ENCODE measurements at regions not wholly inside any gene's neighbourhood (a gene's known extent, or its start where the extent isn't known, plus 50 kb on each side); places are given as distances from the start of the nearest gene placed in this dataset.

- no peak overlapping the region for H3K4me2 ChIP-seq (ENCODE audit: low read length)
- POLR2A ChIA-PET (ENCODE audit: unreplicated experiment) = no interaction called here
- H3K9me2 ChIP-seq (replicated peaks; ENCODE audit: low read length) = no peaks in the 10 kb centered on the region
- no peaks in the 10 kb centered on the region for H4K20me1 ChIP-seq (ENCODE audit: low read length)
- no peak for DNase-seq
- H3K36me3 ChIP-seq (ENCODE audit: low read depth, low read length) = no peaks in the 10 kb centered on the region
- no peak overlapping the region for H3K27ac ChIP-seq (ENCODE audit: low read length)
- CTCF ChIA-PET = no interaction called here
- no peak overlapping the region for H3K4me3 ChIP-seq (ENCODE audit: low read length)
- intact Hi-C loops (cut with micrococcal nuclease) = no loop called here
- no peak for ATAC-seq
- H3K79me2 ChIP-seq (ENCODE audit: low read length) = no peaks in the 10 kb centered on the region
- no peaks in the 10 kb centered on the region for H3K4me1 ChIP-seq (ENCODE audit: insufficient read depth, low read length)
- H3F3A ChIP-seq (ENCODE audit: low read length, unreplicated experiment) = no peaks in the 10 kb centered on the region
- no peak overlapping the region for H2AFZ ChIP-seq (ENCODE audit: low read length)
- 0 out of 2 replicates have a peak, but pooled peaks cover 4% of the 10 kb centered on the region for H3K27me3 ChIP-seq (ENCODE audit: low read length)
- H3K9ac ChIP-seq (ENCODE audit: low read length) = no peak overlapping the region
- no peak for TF ChIP-seq EZH2 (IDR thresholded peaks at IDR 0.05; ENCODE audit: low read length, unreplicated experiment)
- no peak for TF ChIP-seq CTCF (conservative IDR thresholded peaks at IDR 0.05; ENCODE audit: low read depth, low read length)
- TF ChIP-seq EZH2phosphoT487 (IDR thresholded peaks at IDR 0.05; ENCODE audit: borderline replicate concordance, low read length) = no peak
- H3K9me3 ChIP-seq (ENCODE audit: low read length) = no peaks in the 10 kb centered on the region
- no TSS peak for BruUV-seq (replicated peaks)
Observed at GRCh38 chr6:168376120-168376519, 56.5 kb upstream of the DACT2 start.

- Histone ChIP-seq H3K4me2 (ENCODE audit: low read length) (no peak overlapping the region), H3K4me1 (ENCODE audit: insufficient read depth, low read length) (no peaks in the 10 kb centered on the region), H3K9me2 (replicated peaks; ENCODE audit: low read length) (no peaks in the 10 kb centered on the region), H3K27me3 (ENCODE audit: low read length) (0 out of 2 replicates have a peak, but pooled peaks cover 4% of the 10 kb centered on the region), H2AFZ (ENCODE audit: low read length) (no peak overlapping the region), H3K27ac (ENCODE audit: low read length) (no peak overlapping the region), H3K79me2 (ENCODE audit: low read length) (no peaks in the 10 kb centered on the region), H3K9ac (ENCODE audit: low read length) (no peak overlapping the region), H3K4me3 (ENCODE audit: low read length) (no peak overlapping the region), H3K36me3 (ENCODE audit: low read depth, low read length) (no peaks in the 10 kb centered on the region), H3K9me3 (ENCODE audit: low read length) (no peaks in the 10 kb centered on the region), H4K20me1 (ENCODE audit: low read length) (no peaks in the 10 kb centered on the region), H3F3A (ENCODE audit: low read length, unreplicated experiment) (no peaks in the 10 kb centered on the region)
- ATAC-seq (no peak), DNase-seq (no peak)
- no peak for TF ChIP-seq CTCF (conservative IDR thresholded peaks at IDR 0.05; ENCODE audit: low read depth, low read length)
- no peak for TF ChIP-seq EZH2phosphoT487 (IDR thresholded peaks at IDR 0.05; ENCODE audit: borderline replicate concordance, low read length)
- no peak for TF ChIP-seq EZH2 (IDR thresholded peaks at IDR 0.05; ENCODE audit: low read length, unreplicated experiment)
- intact Hi-C loops (cut with micrococcal nuclease) = no loop called here
- CTCF ChIA-PET = no interaction called here
- POLR2A ChIA-PET (ENCODE audit: unreplicated experiment) = no interaction called here
- BruUV-seq (replicated peaks) = no TSS peak
Observed at GRCh38 chr6:168376811-168377483, 57.4 kb upstream of the DACT2 start.

GRCh38 chr6:168377484-168377855 is 57.9 kb upstream of the DACT2 start:
- Histone ChIP-seq H3K79me2 (ENCODE audit: low read length) (no peaks in the 10 kb centered on the region), H3K9me3 (ENCODE audit: low read length) (no peaks in the 10 kb centered on the region), H3K4me3 (ENCODE audit: low read length) (no peak overlapping the region), H3K9me2 (replicated peaks; ENCODE audit: low read length) (no peaks in the 10 kb centered on the region), H3K27me3 (ENCODE audit: low read length) (0 out of 2 replicates have a peak, but pooled peaks cover 4% of the 10 kb centered on the region), H3K9ac (ENCODE audit: low read length) (no peak overlapping the region), H4K20me1 (ENCODE audit: low read length) (no peaks in the 10 kb centered on the region), H2AFZ (ENCODE audit: low read length) (no peak overlapping the region), H3K27ac (ENCODE audit: low read length) (no peak overlapping the region), H3K36me3 (ENCODE audit: low read depth, low read length) (no peaks in the 10 kb centered on the region), H3K4me2 (ENCODE audit: low read length) (no peak overlapping the region), H3F3A (ENCODE audit: low read length, unreplicated experiment) (no peaks in the 10 kb centered on the region), H3K4me1 (ENCODE audit: insufficient read depth, low read length) (no peaks in the 10 kb centered on the region)
- no TSS peak for BruUV-seq (replicated peaks)
- no peak for ATAC-seq
- intact Hi-C loops (cut with micrococcal nuclease) = no loop called here
- TF ChIP-seq CTCF (conservative IDR thresholded peaks at IDR 0.05; ENCODE audit: low read depth, low read length) (no peak), EZH2phosphoT487 (IDR thresholded peaks at IDR 0.05; ENCODE audit: borderline replicate concordance, low read length) (no peak), EZH2 (IDR thresholded peaks at IDR 0.05; ENCODE audit: low read length, unreplicated experiment) (no peak)
- ChIA-PET POLR2A (ENCODE audit: unreplicated experiment) (no interaction called here), CTCF (no interaction called here)
- DNase-seq = no peak
